HL-60 (cell line): ENCODE measurements at regions not wholly inside any gene's neighbourhood (a gene's known extent, or its start where the extent isn't known, plus 50 kb on each side); places are given as distances from the start of the nearest gene placed in this dataset.

Experiments used
- DNase-seq, 2 experiments: peaks; one replicate each; pipeline ENCODE4 v3.0.0-alpha.2; 2010 to 2020; ENCODE audit warnings: low read depth in 1 of 2, low spot score in 1 of 2
- H3K27ac ChIP-seq: fragments of 250-450 bp; sonication (Bioruptor Pico); replicated peaks from 2 replicates; pipeline ENCODE4 v1.5.1; 2020; ENCODE audit warnings: mild to moderate bottlenecking, moderate library complexity
- H3K27me3 ChIP-seq: fragments of 250-450 bp; sonication (Bioruptor Pico); 2 replicates; pipeline ENCODE4 v1.5.1; 2021; ENCODE audit warnings: mild to moderate bottlenecking, moderate library complexity; ENCODE audit not compliant: insufficient read depth, poor library complexity, severe bottlenecking
- H3K4me3 ChIP-seq: replicated peaks from 2 replicates; pipeline ENCODE4 v1.5.1; 2011; ENCODE audit warnings: mild to moderate bottlenecking, control low read depth, low read length; ENCODE audit not compliant: insufficient read depth
- CTCF ChIP-seq: IDR thresholded peaks from one replicate; pipeline ENCODE4 v1.5.1; 2011; ENCODE audit warnings: low read length, control low read depth, inconsistent platforms; ENCODE audit not compliant: insufficient read depth
- GABPA ChIP-seq: IDR thresholded peaks from 2 replicates; pipeline ENCODE4 v1.6.1; 2012; ENCODE audit warnings: low read depth
- POLR2AphosphoS5 ChIP-seq: IDR thresholded peaks from 2 replicates; pipeline ENCODE4 v1.6.1; 2012; ENCODE audit warnings: low read depth
- REST ChIP-seq: IDR thresholded peaks from 2 replicates; pipeline ENCODE4 v1.6.1; 2012; ENCODE audit warnings: low read depth; ENCODE audit not compliant: insufficient replicate concordance
- SPI1 ChIP-seq: IDR thresholded peaks from 2 replicates; pipeline ENCODE4 v1.6.1; 2012; ENCODE audit warnings: low read depth, mild to moderate bottlenecking, borderline replicate concordance

- TF ChIP-seq GABPA (no peak), REST (no peak), SPI1 (no peak), POLR2AphosphoS5 (no peak), CTCF (no peak)
- no peak overlapping the region for H3K4me3 ChIP-seq
- no peaks in the 10 kb centered on the region for H3K27me3 ChIP-seq
- H3K27ac ChIP-seq: no peak overlapping the region
- DNase-seq: no peak
Measured at GRCh38 chr13:107845911-107846310, 369.4 kb downstream of the LIG4 start.

- H3K27ac ChIP-seq: no peak overlapping the region
- DNase-seq: no peak
- no peak overlapping the region for H3K4me3 ChIP-seq
- H3K27me3 ChIP-seq: no peaks in the 10 kb centered on the region
- TF ChIP-seq SPI1: no peak
- no peak for TF ChIP-seq CTCF
- TF ChIP-seq POLR2AphosphoS5: no peak
- no peak for TF ChIP-seq GABPA
- TF ChIP-seq REST: no peak
Measured at GRCh38 chr13:107843681-107844080, 371.7 kb downstream of the LIG4 start.

- H3K27ac ChIP-seq: no peak overlapping the region
- no peaks in the 10 kb centered on the region for H3K27me3 ChIP-seq
- DNase-seq: no peak
- H3K4me3 ChIP-seq: no peak overlapping the region
- TF ChIP-seq POLR2AphosphoS5 (no peak), SPI1 (no peak), CTCF (no peak), REST (no peak), GABPA (no peak)
Measured at GRCh38 chr13:107843281-107843680, 372.1 kb downstream of the LIG4 start.
